ENCODE measurements at regions not wholly inside any gene's neighbourhood (a gene's known extent, or its start where the extent isn't known, plus 50 kb on each side); places are given as distances from the start of the nearest gene placed in this dataset.

GRCh38 chr18:25639596-25639995 is 287.6 kb upstream of the ZNF521 start:
- no peaks in the 10 kb centered on the region for H3K9me3 ChIP-seq (ENCODE audit: control insufficient read depth, low read depth, low read length)
- DNase-seq (ENCODE audit: low read depth, low spot score): no peak
- TF ChIP-seq CTCF (optimal IDR thresholded peaks at IDR 0.05 in 1 of 3, IDR thresholded peaks at IDR 0.05 in 1 of 3, conservative IDR thresholded peaks at IDR 0.05 in 1 of 3; ENCODE audit: extremely low read depth in 1 of 3, insufficient read depth in 2 of 3, low read length in 3 of 3): no peak
- TF ChIP-seq EZH2 (IDR thresholded peaks at IDR 0.05; ENCODE audit: low read length): no peak
- dilution Hi-C loops (cut with MboI; ENCODE audit: extremely low pct_ligation_motif_present, low sequenced_read_pairs): no loop called here
- no peaks in the 10 kb centered on the region for H3K4me1 ChIP-seq (ENCODE audit: control insufficient read depth, extremely low read depth, insufficient read depth, low read length)
- H3K4me2 ChIP-seq (ENCODE audit: control insufficient read depth, extremely low read depth, insufficient read depth, low read depth, low read length): no peak overlapping the region
- no peak overlapping the region for H2AFZ ChIP-seq (ENCODE audit: control insufficient read depth, low read length)
- no peaks in the 10 kb centered on the region for H3K27me3 ChIP-seq (ENCODE audit: control insufficient read depth, extremely low read depth, insufficient read depth, low read length)
- no peak overlapping the region for H3K4me3 ChIP-seq (ENCODE audit: control insufficient read depth in 2 of 3, extremely low read depth in 1 of 3, insufficient read depth in 2 of 3, low read depth in 1 of 3, low read length in 3 of 3)
- H3K27ac ChIP-seq (ENCODE audit: control insufficient read depth, insufficient read depth, low read length): no peak overlapping the region
- H3K9me1 ChIP-seq (ENCODE audit: control insufficient read depth, extremely low read depth, insufficient read depth, low read length): no peaks in the 10 kb centered on the region
- FAIRE-seq: no peak
- no peaks in the 10 kb centered on the region for H3K36me3 ChIP-seq (ENCODE audit: control insufficient read depth in 2 of 2, extremely low read depth in 1 of 2, insufficient read depth in 2 of 2, low read length in 2 of 2)
- no peaks in the 10 kb centered on the region for H3K79me2 ChIP-seq (ENCODE audit: control insufficient read depth, insufficient read depth, low read length)
- H3K9ac ChIP-seq (ENCODE audit: control insufficient read depth, extremely low read depth, insufficient read depth, low read length): no peak overlapping the region
- no peaks in the 10 kb centered on the region for H4K20me1 ChIP-seq (ENCODE audit: control insufficient read depth, extremely low read depth, insufficient read depth, low read length)

- no peak for FAIRE-seq
- dilution Hi-C loops (cut with MboI; ENCODE audit: extremely low pct_ligation_motif_present, low sequenced_read_pairs): no loop called here
Measured at GRCh38 chr18:25633563-25633962, 281.6 kb upstream of the ZNF521 start.

More at GRCh38 chr18:25633563-25633962, 281.6 kb upstream of the ZNF521 start:
- no peak overlapping the region for H2AFZ ChIP-seq (ENCODE audit: control insufficient read depth, low read length)
- H3K4me1 ChIP-seq (ENCODE audit: control insufficient read depth, extremely low read depth, insufficient read depth, low read length): no peaks in the 10 kb centered on the region
- no peak for DNase-seq (ENCODE audit: low read depth, low spot score)
- H3K4me2 ChIP-seq (ENCODE audit: control insufficient read depth, extremely low read depth, insufficient read depth, low read depth, low read length): no peak overlapping the region
- H3K36me3 ChIP-seq (ENCODE audit: control insufficient read depth in 2 of 2, extremely low read depth in 1 of 2, insufficient read depth in 2 of 2, low read length in 2 of 2): no peaks in the 10 kb centered on the region
- H3K27ac ChIP-seq (ENCODE audit: control insufficient read depth, insufficient read depth, low read length): no peak overlapping the region
- no peaks in the 10 kb centered on the region for H3K9me1 ChIP-seq (ENCODE audit: control insufficient read depth, extremely low read depth, insufficient read depth, low read length)
- H3K9me3 ChIP-seq (ENCODE audit: control insufficient read depth, low read depth, low read length): no peaks in the 10 kb centered on the region
- no peak overlapping the region for H3K9ac ChIP-seq (ENCODE audit: control insufficient read depth, extremely low read depth, insufficient read depth, low read length)
- H3K27me3 ChIP-seq (ENCODE audit: control insufficient read depth, extremely low read depth, insufficient read depth, low read length): no peaks in the 10 kb centered on the region
- no peak for TF ChIP-seq EZH2 (IDR thresholded peaks at IDR 0.05; ENCODE audit: low read length)
- no peak for TF ChIP-seq CTCF (optimal IDR thresholded peaks at IDR 0.05 in 1 of 3, IDR thresholded peaks at IDR 0.05 in 1 of 3, conservative IDR thresholded peaks at IDR 0.05 in 1 of 3; ENCODE audit: extremely low read depth in 1 of 3, insufficient read depth in 2 of 3, low read length in 3 of 3)
- H3K4me3 ChIP-seq (ENCODE audit: control insufficient read depth in 2 of 3, extremely low read depth in 1 of 3, insufficient read depth in 2 of 3, low read depth in 1 of 3, low read length in 3 of 3): no peak overlapping the region
- H4K20me1 ChIP-seq (ENCODE audit: control insufficient read depth, extremely low read depth, insufficient read depth, low read length): no peaks in the 10 kb centered on the region
- no peaks in the 10 kb centered on the region for H3K79me2 ChIP-seq (ENCODE audit: control insufficient read depth, insufficient read depth, low read length)

All from keratinocyte (primary cell).